RWPE2 (cell line): ENCODE measurements at regions not wholly inside any gene's neighbourhood (a gene's known extent, or its start where the extent isn't known, plus 50 kb on each side); places are given as distances from the start of the nearest gene placed in this dataset.

Experiments
- ATAC-seq: fragments of 200-7000 bp; cut with Tn5 transposase; 3 replicates; pipeline ENCODE4 v1.9.1; 2021; ENCODE audit warnings: low read depth
- DNase-seq: peaks from one replicate; pipeline ENCODE4 v3.0.0-alpha.2; 2020; ENCODE audit warnings: low spot score
- H3K27ac ChIP-seq: fragments of 450-650 bp; 2 replicates; pipeline ENCODE4 v1.5.1; 2017; ENCODE audit warnings: mild to moderate bottlenecking; ENCODE audit not compliant: poor library complexity, severe bottlenecking
- H3K27me3 ChIP-seq: fragments of 250-450 bp; sonication (Bioruptor Pico); 2 replicates; pipeline ENCODE4 v1.5.1; 2021; ENCODE audit warnings: mild to moderate bottlenecking, moderate library complexity; ENCODE audit not compliant: insufficient read depth, poor library complexity, severe bottlenecking
- H3K36me3 ChIP-seq: fragments of 250-450 bp; sonication (Bioruptor Pico); 2 replicates; pipeline ENCODE4 v1.5.1; 2020; ENCODE audit warnings: low read depth, mild to moderate bottlenecking, moderate library complexity
- H3K4me1 ChIP-seq: fragments of 250-450 bp; sonication (Bioruptor Pico); 2 replicates; pipeline ENCODE4 v1.5.1; 2021; ENCODE audit warnings: mild to moderate bottlenecking, moderate library complexity; ENCODE audit not compliant: insufficient read depth, poor library complexity, severe bottlenecking
- H3K4me3 ChIP-seq: fragments of 250-450 bp; sonication (Bioruptor Pico); 2 replicates; pipeline ENCODE4 v1.5.1; 2021; ENCODE audit warnings: mild to moderate bottlenecking, moderate library complexity; ENCODE audit not compliant: severe bottlenecking
- H3K9me3 ChIP-seq: fragments of 250-450 bp; sonication (Bioruptor Pico); 2 replicates; pipeline ENCODE4 v1.5.1; 2021; ENCODE audit warnings: mild to moderate bottlenecking, moderate library complexity; ENCODE audit not compliant: severe bottlenecking
- TF ChIP-seq, protein P1 (sequence below): fragments of 450-650 bp; IDR thresholded peaks from one replicate; pipeline ENCODE4 v1.5.1; 2017; ENCODE audit warnings: mild to moderate bottlenecking, moderate library complexity; ENCODE audit not compliant: poor library complexity, severe bottlenecking

DNA sequence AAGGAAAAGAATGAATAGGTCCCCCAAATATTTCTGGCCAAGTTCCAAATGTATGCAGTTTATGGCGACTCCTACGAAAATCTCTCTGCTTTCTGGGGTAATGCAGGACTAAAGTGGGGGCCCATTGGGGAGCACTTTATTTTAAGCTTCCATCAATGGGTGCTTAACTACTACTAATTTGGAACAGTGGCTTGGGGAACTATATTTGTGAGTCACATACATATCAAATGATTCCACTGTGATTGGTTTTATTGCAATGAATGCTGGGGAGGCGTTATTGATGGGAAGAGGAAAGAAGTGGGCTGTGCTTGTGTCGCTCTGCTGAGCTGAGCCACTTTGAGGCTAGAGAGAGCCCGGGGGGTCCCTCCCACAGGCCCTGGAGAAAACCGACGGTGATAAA lies 560.4 kb upstream of the SALL3 start:
- H3K4me3 ChIP-seq, result no peak overlapping the region
- H3K27ac ChIP-seq, result no peak overlapping the region
- H3K36me3 ChIP-seq, result no peaks in the 10 kb centered on the region
- DNase-seq, result no peak
- no peaks in the 10 kb centered on the region for H3K4me1 ChIP-seq
- no peak for ATAC-seq
- TF ChIP-seq, protein P1, sequence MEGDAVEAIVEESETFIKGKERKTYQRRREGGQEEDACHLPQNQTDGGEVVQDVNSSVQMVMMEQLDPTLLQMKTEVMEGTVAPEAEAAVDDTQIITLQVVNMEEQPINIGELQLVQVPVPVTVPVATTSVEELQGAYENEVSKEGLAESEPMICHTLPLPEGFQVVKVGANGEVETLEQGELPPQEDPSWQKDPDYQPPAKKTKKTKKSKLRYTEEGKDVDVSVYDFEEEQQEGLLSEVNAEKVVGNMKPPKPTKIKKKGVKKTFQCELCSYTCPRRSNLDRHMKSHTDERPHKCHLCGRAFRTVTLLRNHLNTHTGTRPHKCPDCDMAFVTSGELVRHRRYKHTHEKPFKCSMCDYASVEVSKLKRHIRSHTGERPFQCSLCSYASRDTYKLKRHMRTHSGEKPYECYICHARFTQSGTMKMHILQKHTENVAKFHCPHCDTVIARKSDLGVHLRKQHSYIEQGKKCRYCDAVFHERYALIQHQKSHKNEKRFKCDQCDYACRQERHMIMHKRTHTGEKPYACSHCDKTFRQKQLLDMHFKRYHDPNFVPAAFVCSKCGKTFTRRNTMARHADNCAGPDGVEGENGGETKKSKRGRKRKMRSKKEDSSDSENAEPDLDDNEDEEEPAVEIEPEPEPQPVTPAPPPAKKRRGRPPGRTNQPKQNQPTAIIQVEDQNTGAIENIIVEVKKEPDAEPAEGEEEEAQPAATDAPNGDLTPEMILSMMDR, result no peak
- H3K27me3 ChIP-seq, result no peaks in the 10 kb centered on the region
- H3K9me3 ChIP-seq, result peaks cover 2% of the 10 kb centered on the region

DNA sequence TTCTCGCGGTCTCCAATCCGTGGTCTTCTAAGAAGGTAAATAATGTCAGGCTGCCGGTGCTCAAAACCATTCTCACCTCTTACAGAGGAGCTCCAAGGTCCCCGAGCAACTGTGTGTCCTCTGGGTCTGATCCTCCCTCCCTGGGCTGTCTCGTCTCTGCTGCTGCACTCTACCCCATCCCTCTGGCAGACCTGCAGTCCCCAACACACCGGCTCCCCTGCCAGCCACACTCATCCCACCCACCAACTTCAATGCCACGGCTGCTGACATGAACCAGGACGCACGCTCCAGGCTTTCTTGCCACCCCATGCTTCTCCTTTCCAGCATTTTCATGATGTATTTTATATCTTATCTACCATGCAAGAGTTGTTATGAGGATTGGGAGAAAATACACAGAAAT lies 559.5 kb upstream of the SALL3 start:
- no peaks in the 10 kb centered on the region for H3K9me3 ChIP-seq
- no peaks in the 10 kb centered on the region for H3K27me3 ChIP-seq
- no peaks in the 10 kb centered on the region for H3K36me3 ChIP-seq
- H3K27ac ChIP-seq, result no peak overlapping the region
- DNase-seq (no peak), ATAC-seq (no peak)
- TF ChIP-seq, protein P1, result no peak
- H3K4me1 ChIP-seq, result no peaks in the 10 kb centered on the region
- no peak overlapping the region for H3K4me3 ChIP-seq

DNA sequence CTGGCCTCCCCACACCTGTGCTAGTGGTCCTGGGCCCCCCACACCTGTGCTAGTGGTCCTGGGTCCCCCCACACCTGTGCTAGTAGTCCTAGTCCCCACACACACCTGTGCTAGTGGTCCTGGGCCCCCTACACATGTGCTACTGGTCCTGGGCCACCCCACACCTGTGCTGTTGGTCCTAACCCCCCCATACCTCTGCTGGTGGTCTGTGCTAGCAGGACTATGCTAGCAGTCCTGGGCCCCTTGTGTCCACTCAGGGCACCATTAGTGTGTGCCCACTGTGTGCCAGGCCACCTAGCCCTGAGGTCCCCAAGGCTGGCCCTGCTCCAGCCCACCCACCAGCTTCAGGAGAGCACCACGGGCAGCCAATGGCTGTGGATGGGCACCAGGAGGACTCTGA lies 558.2 kb upstream of the SALL3 start:
- H3K9me3 ChIP-seq, result no peaks in the 10 kb centered on the region
- TF ChIP-seq, protein P1, result no peak

DNA sequence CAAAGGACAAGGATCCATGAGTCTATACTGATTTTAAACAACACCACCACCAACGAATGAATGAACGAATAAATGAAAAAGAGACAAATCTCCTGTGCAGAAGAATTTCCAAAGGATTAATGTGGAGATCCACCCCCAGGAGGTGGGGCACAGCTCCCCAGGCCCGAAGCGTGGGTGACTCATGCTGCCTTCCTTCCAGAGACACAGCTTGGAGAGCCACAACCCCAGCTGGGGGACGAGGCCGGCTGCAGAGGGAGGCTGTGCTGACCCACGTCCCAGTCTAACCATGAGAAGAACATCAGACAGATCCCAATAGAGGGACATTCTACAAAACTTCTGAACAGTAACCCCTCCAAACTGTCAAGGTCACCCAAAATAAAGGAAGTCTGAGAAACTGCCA lies 557.3 kb upstream of the SALL3 start:
- ATAC-seq, result no peak
- TF ChIP-seq, protein P1, result no peak
- Histone ChIP-seq H3K9me3 (no peaks in the 10 kb centered on the region), H3K36me3 (no peaks in the 10 kb centered on the region), H3K27me3 (no peaks in the 10 kb centered on the region), H3K4me1 (no peaks in the 10 kb centered on the region), H3K4me3 (no peak overlapping the region), H3K27ac (no peak overlapping the region)
- DNase-seq, result no peak

More for the DNA sequence above, 558.2 kb upstream of the SALL3 start:
- Histone ChIP-seq H3K27me3 (no peaks in the 10 kb centered on the region), H3K4me3 (no peak overlapping the region), H3K27ac (no peak overlapping the region), H3K36me3 (no peaks in the 10 kb centered on the region), H3K4me1 (no peaks in the 10 kb centered on the region)
- no peak for ATAC-seq
- no peak for DNase-seq

DNA sequence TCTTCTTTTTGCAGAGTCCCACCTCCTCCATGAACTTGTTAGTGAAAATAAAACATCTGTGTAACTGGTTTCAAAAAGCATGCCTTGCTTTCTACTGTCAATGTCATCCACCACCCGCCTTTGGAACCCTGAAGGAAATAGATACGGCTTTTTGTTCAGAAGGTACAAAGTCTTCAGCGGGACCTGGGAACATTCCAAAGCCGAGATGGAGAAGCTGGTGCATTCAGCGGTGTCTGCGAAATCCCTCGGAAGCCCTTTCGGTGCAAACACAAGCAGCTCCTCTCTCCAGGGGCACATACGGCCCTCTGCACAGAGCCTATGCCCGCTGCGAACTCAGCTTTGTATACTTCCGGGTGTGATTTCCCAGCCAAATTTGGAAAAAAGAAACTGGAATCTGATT lies 555.8 kb upstream of the SALL3 start:
- Histone ChIP-seq H3K36me3 (no peaks in the 10 kb centered on the region), H3K27me3 (no peaks in the 10 kb centered on the region), H3K4me1 (no peaks in the 10 kb centered on the region), H3K27ac (no peak overlapping the region), H3K9me3 (no peaks in the 10 kb centered on the region), H3K4me3 (no peak overlapping the region)
- DNase-seq, result no peak
- TF ChIP-seq, protein P1, result no peak
- ATAC-seq, result no peak
